Gastrocnemius medialis (tissue), 4 donors: ENCODE measurements at regions not wholly inside any gene's neighbourhood (a gene's known extent, or its start where the extent isn't known, plus 50 kb on each side); places are given as distances from the start of the nearest gene placed in this dataset.

ENCODE experiments used
- POLR2A ChIP-seq, 2 donors: fragments of 450-650 bp; IDR thresholded peaks; one replicate each; pipeline ENCODE4 v1.6.1; 2017; ENCODE audit warnings: antibody characterized with exemption in 2 of 2, mild to moderate bottlenecking in 2 of 2, moderate library complexity in 2 of 2
- TF ChIP-seq, protein P1 (sequence below), 5 experiments: fragments of 450-650 bp in 3 of 5; fragments of 200-600 bp in 2 of 5; sonication (generic) in 2 of 5; IDR thresholded peaks in 4 of 5; conservative IDR thresholded peaks in 1 of 5; 1 replicate in 4 of 5; 2 replicates in 1 of 5; pipeline ENCODE4 v1.5.1; 2016 to 2019; ENCODE audit warnings: antibody characterized with exemption in 5 of 5, mild to moderate bottlenecking in 3 of 5, moderate library complexity in 3 of 5

GRCh38 chr2:19733390-19733789, 168.4 kb downstream of the TTC32 start:
- TF ChIP-seq, protein P1, sequence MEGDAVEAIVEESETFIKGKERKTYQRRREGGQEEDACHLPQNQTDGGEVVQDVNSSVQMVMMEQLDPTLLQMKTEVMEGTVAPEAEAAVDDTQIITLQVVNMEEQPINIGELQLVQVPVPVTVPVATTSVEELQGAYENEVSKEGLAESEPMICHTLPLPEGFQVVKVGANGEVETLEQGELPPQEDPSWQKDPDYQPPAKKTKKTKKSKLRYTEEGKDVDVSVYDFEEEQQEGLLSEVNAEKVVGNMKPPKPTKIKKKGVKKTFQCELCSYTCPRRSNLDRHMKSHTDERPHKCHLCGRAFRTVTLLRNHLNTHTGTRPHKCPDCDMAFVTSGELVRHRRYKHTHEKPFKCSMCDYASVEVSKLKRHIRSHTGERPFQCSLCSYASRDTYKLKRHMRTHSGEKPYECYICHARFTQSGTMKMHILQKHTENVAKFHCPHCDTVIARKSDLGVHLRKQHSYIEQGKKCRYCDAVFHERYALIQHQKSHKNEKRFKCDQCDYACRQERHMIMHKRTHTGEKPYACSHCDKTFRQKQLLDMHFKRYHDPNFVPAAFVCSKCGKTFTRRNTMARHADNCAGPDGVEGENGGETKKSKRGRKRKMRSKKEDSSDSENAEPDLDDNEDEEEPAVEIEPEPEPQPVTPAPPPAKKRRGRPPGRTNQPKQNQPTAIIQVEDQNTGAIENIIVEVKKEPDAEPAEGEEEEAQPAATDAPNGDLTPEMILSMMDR (IDR thresholded peaks at IDR 0.05 in 4 of 5, conservative IDR thresholded peaks at IDR 0.05 in 1 of 5): no peak
- TF ChIP-seq POLR2A (IDR thresholded peaks at IDR 0.05): no peak
